ENCODE measurements at regions not wholly inside any gene's neighbourhood (a gene's known extent, or its start where the extent isn't known, plus 50 kb on each side); places are given as distances from the start of the nearest gene placed in this dataset.

DNA sequence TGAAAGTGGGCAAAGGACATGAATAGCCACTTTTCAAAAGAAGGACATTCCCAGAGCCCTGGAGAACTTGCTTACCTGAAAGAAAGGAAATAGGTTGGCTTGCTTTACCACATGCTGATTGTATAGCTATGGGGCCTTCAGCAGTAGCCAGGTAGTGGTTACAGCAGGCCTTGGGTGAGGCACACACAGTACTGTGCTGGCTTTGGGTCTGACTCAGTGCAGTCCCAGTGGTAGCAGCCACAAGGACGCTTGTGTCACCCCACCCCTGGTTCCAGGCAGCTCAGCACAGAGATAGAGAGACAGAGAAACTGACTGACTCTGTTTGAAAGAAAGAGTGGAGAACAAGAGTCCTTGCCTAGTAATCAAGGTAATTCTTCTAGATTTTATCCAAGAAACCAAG, 201.0 kb upstream of the EYS start:
- no peak for TF ChIP-seq BHLHE40 (IDR thresholded peaks at IDR 0.05; ENCODE audit: borderline replicate concordance)
- no peak for TF ChIP-seq FOXM1 (IDR thresholded peaks at IDR 0.05; ENCODE audit: borderline replicate concordance)
- no peak for TF ChIP-seq SUZ12 (IDR thresholded peaks at IDR 0.05)
- no peak for TF ChIP-seq L3MBTL2 (conservative IDR thresholded peaks at IDR 0.05)
- TF ChIP-seq FOXK2 (IDR thresholded peaks at IDR 0.05) = no peak
- TF ChIP-seq ARNT (IDR thresholded peaks at IDR 0.05) = no peak
- no peak for TF ChIP-seq SP1 (IDR thresholded peaks at IDR 0.05)
- TF ChIP-seq FOXA1 (IDR thresholded peaks at IDR 0.05) = no peak
- TF ChIP-seq CTBP1 (IDR thresholded peaks at IDR 0.05; ENCODE audit: borderline replicate concordance) = no peak
- TF ChIP-seq TARDBP (IDR thresholded peaks at IDR 0.05) = no peak
